ENCODE measurements at regions not wholly inside any gene's neighbourhood (a gene's known extent, or its start where the extent isn't known, plus 50 kb on each side); places are given as distances from the start of the nearest gene placed in this dataset.

DNA sequence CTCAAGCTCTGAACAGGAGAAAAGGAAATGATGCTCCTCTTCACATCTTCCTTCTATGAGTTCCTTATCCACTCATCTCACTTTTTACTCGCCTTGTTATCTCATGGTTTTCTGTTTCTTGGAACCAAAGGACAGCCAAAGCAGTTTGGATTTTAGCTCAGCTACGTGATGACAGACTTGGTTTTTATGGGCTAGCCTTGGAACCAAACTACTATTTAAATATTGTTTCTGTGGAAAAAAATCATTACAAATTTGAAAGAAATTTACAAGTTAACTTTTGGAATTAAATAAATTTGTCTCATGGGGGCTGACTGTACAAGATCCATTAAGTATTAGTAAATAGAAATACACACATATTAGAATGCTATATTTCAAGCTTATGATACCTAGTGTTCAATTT, 727.8 kb upstream of the FANCL start:
- DNase-seq, result no peak

- DNase-seq, result no peak
These were observed 726.6 kb upstream of the FANCL start for GRCh38 chr2:58967736-58968135.

DNA sequence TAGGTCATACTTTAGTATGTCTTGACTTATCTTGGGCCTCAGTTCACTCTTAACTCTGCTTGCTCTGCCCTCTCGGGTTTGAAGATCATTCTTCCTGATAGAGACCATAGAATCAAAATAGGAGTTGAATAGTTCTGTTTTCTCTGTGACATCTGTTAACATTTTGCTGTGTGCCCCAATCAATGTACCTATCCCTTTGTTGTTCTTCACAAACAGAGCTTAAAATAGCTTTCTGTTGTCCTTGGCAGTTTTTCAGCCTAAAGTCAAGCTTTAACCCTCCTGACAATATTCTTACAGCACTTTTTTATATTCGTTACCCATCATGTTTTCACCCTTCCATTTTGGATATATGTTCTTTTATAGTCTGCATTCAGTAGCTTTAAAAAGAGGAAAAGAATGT, 724.5 kb upstream of the FANCL start:
- DNase-seq, result no peak

DNA sequence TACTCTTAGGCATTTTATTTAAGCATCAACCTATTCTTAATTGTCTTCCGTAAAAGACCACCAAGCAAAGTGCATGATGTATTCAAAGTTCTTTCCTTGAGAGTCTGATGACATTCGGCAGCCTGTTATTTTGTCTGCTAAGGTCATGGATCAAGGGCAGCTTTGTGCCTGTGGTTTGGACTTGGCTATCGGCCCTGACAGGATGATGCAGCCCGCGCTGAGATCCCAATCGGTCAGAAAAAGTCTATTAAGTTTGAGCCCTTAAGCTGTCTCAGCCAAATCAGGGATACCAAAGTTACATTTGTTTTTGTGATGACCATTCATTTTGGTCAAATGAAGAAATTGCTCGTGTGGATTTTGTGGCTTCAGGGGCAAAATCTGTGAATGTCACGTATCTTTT, 718.9 kb upstream of the FANCL start:
- DNase-seq, result no peak

DNA sequence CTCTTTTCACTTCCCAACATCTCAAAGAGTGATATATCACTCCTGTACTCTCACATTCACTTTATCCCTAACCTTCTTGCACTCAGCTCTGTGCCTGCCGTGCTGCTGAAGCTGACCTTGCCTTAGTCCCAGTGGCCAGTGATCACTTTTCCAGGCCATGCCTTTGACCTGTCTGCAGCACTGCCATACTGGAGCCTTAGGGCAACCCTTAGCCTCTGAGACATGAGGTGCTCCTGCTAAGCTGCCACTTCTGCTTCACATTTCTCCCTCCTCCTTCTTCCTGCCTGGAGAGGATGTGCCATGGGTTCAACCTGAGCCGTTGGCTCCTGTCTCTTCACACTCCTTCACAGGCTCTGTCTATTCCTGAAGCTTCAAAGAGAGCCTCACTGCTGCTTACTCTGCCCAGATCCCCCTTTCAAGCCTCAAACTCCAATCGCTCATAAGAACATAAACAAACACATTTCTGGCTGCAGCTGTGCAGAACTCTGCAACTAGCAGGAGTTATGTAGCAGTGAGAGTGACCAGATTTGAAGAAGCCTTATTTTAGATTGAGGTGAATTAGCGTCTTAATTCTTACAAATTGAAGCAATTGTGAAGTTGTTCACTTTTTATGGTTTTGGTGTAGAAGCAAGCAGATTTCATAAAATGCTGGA, 716.2 kb upstream of the FANCL start:
- no peak for DNase-seq

DNA sequence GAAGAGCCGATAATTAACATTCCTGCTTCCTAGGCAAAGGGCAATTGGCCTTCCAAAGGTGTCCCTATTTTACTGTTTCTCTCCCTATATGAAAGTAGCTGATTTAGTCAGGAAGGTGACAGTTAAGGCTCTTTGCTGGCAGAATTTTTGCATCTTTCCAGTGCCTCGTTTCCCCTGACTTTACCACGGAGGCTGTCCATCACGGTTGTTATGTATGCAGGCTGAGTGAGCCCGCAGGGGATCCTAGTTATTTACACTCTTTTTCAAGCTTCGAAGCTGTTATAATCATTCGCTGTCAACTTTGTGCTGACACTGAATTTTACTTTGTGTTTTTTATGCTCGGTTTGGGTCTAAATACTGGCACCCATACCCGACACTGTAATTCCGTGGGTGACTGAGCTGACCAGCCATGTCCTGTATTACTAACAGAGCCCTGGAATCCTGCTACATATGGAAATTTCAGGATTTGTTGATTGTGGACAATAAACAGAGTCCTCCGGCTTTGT, 713.8 kb upstream of the FANCL start:
- DNase-seq, result no peak

- no peak for DNase-seq
These were observed 710.6 kb upstream of the FANCL start for GRCh38 chr2:58951722-58952121.

DNA sequence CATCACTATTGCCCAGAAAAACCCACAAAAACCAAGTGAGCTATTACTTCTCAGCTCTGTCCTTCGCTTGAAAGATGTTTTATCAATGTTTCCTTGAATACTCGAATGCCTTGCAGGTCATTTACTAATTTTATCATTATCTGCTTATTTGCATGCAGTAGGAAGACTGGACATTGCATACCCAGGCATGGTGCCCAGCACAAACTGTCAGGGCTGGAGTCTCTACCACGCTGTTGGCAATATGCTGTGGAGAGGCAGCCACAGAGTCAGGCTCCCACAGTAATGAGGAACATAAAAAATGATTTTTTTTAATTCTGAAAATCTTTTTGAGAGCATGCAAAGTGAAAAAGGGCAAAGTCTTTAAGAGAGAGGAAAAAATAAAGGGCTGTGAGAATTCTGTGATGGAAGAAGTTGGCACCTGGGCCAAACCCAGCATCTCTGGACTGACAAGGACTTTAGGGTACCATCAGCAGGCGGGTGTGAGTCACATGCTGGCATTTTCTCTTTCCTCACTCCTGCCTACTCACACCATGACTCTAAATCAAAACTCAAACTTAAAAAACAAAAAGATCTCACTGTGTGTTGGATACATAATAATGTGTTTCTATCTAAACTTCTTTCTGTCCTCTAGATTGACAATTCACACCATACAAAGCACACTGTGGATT, 709.8 kb upstream of the FANCL start:
- DNase-seq, result no peak

GRCh38 chr2:58939388-58939787, 698.3 kb upstream of the FANCL start:
- no peak for DNase-seq

DNA sequence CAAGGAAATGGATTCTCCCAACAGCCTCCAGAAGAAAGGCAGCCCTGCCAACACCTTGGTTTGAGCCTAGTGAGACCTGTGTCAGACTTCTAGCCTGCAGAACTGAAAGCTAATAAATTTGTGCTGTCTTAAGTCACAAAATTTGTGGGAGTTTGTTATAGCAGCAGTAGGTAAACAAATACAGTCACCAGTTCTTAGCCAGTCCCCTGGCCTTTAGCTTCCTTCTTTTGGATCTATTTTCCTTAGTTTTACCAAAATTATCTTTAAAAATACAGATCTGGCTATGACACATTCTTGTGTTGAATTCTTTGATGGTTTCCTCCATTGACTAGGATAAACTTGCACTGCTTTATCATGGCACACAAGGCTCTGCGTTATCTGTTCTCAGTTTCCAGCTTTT, 697.9 kb upstream of the FANCL start:
- DNase-seq, result no peak

DNA sequence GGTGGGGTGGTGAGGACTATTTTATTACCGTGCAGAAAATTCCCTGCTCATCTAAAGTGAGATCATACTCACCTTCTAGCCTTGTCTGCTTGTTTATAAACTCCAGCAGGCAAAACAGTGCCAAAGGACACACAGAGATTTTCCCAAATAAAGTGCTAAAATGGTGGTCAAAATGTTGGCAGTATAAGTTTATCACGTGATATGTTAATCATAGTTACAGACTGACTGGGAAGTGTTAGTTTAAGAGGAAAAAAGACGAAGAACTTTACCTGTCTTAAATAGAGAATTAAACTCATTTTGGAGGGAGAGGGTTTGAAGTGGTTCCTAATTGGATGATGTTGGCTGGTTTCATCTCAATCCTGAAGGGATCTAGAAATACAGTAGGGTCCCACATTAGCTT, 691.7 kb upstream of the FANCL start:
- no peak for DNase-seq

GRCh38 chr2:58930537-58930936, 689.4 kb upstream of the FANCL start:
- no peak for DNase-seq

GRCh38 chr2:58928973-58929372, 687.8 kb upstream of the FANCL start:
- DNase-seq, result no peak

DNA sequence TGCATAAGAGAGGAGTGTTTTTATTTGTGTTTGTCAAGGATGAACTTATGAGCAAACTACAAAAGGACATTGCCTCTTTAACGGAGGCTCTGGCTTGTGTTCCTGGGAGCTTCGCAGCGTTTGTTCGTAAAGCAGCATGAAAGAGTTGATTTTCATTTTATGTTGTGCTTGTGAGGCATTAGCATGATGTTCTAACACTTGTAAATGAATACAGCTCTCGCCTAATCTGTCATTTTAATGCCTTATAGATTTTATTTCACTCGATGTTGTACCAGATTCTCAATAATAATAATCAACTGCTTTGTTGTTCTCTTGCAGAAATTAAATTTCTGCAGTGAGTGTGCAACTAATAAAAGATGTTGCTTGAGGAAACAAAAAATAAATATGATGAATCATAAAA, 687.3 kb upstream of the FANCL start:
- DNase-seq, result no peak

DNA sequence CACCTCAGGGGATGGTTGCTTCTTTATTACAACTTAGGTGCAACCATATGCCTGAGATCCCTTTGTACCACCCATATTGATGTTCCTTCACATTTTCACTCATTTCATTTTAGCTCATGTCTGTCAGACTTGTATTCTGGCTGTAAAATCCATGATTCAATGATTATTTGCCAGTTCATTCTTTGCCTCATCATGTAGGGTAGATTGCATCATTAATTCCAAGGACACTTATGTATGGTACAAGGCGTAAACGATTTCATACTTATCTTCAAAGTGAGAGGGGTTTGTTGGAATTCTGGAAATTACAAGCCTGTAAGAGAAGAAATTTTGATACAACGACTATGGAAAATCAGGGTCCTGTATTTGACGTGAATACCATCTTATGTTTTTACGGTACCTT, 685.0 kb upstream of the FANCL start:
- DNase-seq, result no peak

DNA sequence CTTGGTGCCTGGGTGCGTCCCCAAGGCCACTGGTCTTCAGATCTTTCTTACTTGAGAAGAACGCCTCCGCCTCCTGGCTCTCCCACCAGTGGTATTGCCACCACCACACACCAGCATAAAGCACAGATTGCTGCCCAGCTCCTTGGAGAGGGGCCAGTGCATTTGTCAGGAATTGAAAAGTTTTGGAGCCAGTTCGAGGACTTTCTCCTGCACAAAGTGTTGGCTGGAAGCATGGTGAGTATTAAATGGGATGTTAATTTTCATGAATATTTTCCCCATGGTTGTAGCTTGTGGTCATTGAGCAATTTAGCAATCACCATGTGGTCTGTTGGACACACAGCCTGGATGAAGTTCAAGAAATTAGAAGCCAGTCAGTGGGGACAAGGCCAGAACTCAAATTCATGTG, 684.6 kb upstream of the FANCL start:
- DNase-seq, result no peak

DNA sequence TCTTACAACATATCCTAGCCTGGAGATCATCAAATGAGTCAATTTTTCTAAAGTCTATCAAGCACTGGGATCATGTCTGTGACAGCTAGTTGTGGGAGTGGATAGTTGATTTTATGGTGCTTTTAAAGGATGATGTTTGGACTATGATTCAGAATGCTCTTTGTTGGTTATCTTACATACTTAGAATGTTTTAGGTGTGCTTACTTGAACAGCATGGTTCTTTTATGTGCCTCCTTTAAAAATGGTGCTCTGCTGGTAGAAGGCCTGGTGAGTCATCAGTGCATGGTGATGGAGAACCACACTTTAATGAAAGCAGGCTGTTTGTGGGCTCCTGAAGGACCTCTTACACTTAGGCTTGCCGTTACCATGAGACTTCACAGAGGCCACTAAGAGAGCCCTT, 682.7 kb upstream of the FANCL start:
- no peak for DNase-seq

DNA sequence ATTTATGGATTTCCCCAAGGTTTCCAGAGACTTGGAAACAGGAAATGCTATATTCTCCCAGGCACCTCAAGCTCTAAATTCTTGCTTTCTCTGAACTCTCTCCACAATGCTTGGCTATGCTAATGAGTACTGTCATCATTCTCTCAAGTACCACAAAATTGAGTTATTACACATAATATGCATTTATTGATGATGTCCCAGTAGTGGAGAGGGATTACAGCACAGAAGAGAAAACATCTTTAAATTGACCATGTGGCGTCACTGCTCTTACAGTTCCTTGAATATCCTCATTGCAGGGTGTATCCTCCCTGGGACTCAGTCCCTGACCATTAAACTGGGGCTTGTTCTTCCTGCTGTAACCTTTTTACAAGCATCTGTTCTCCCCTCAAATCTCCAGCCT, 681.1 kb upstream of the FANCL start:
- DNase-seq, result no peak

- DNase-seq, result no peak
These were observed 680.6 kb upstream of the FANCL start for GRCh38 chr2:58921676-58922075.

- no peak for DNase-seq
These were observed 678.9 kb upstream of the FANCL start for GRCh38 chr2:58920001-58920400.

DNA sequence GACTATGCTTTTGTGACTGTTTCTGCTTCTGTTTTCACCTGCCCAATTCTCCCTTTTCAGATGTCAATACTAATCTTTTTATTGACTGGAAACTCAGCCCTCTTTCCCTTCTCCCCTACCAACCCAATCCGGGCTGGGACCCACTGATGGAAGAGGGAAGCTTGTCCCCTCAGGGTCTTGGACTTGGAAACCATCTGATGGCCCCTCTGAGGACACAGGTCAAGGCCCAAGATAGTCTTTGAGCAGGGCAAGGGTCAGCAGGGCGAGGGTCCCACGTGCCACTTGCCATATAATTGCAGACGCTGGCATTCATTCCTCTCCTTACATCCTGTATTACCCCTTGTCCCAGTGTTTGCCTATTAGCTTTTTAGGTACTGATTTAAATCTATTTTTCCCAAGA, 678.2 kb upstream of the FANCL start:
- no peak for DNase-seq

GRCh38 chr2:58918141-58918540, 677.0 kb upstream of the FANCL start:
- DNase-seq, result no peak

DNA sequence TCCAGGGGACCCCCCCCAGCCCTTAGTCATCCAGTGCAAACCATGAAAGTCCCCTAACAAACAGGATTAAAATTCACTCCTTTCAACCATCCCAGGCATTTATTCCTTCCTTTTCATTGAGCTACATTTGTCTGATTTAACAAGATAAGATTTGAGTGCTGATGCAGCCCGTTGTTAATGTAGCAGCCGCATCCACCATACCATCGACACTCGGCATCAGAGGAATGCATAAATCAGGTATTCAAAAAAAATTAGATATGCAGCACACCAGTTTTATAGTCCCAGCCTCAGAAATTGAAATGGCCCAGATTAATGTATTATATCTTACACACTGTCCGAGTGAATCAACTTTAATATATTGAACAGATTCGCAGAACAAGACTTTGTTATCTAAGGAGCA, 676.5 kb upstream of the FANCL start:
- no peak for DNase-seq

- DNase-seq, result no peak
These were observed 674.9 kb upstream of the FANCL start for GRCh38 chr2:58916063-58916462.
